ENCODE measurements at regions not wholly inside any gene's neighbourhood (a gene's known extent, or its start where the extent isn't known, plus 50 kb on each side); places are given as distances from the start of the nearest gene placed in this dataset.
"Not testable (repeated sequence)": the region's sequence is repeated elsewhere in the genome, so short reads cannot be mapped to it uniquely, and the experiment has no call there.

GRCh38 chr22:49403102-49403501 is 424.6 kb downstream of the BRD1 start:
- no peak for DNase-seq

GRCh38 chr22:49402169-49402568 is 425.5 kb downstream of the BRD1 start:
- DNase-seq, result no peak

GRCh38 chr22:49400941-49401598 is 426.6 kb downstream of the BRD1 start:
- no peak for DNase-seq

GRCh38 chr22:49400136-49400940 is 427.3 kb downstream of the BRD1 start:
- no peak for DNase-seq

GRCh38 chr22:49398646-49399045 is 429.0 kb downstream of the BRD1 start:
- no peak for DNase-seq

- no peak for DNase-seq
These were observed 429.6 kb downstream of the BRD1 start for GRCh38 chr22:49398115-49398514.

- DNase-seq, result no peak
These were observed 430.9 kb downstream of the BRD1 start for GRCh38 chr22:49396817-49397216.

GRCh38 chr22:49395617-49396016 is 432.1 kb downstream of the BRD1 start:
- no peak for DNase-seq

- DNase-seq, result not testable (repeated sequence)
These were observed 432.6 kb downstream of the BRD1 start for GRCh38 chr22:49395062-49395461.

GRCh38 chr22:49394116-49394785 is 433.4 kb downstream of the BRD1 start:
- no peak for DNase-seq

GRCh38 chr22:49393526-49393925 is 434.1 kb downstream of the BRD1 start:
- DNase-seq, result no peak

- DNase-seq, result no peak
These were observed 434.7 kb downstream of the BRD1 start for GRCh38 chr22:49392841-49393510.

GRCh38 chr22:49392247-49392646 is 435.4 kb downstream of the BRD1 start:
- no peak for DNase-seq

GRCh38 chr22:49391436-49391835 is 436.2 kb downstream of the BRD1 start:
- no peak for DNase-seq

GRCh38 chr22:49390954-49391353 is 436.7 kb downstream of the BRD1 start:
- no peak for DNase-seq

- DNase-seq, result not testable (repeated sequence)
These were observed 443.8 kb downstream of the BRD1 start for GRCh38 chr22:49383909-49384308.

GRCh38 chr22:49382451-49382735 is 445.3 kb downstream of the BRD1 start:
- no peak for DNase-seq

- DNase-seq, result no peak
These were observed 445.9 kb downstream of the BRD1 start for GRCh38 chr22:49381595-49382450.

- no peak for DNase-seq
These were observed 446.9 kb downstream of the BRD1 start for GRCh38 chr22:49380828-49381114.

- DNase-seq, result no peak
These were observed 447.4 kb downstream of the BRD1 start for GRCh38 chr22:49380095-49380827.

GRCh38 chr22:49377306-49377705 is 450.4 kb downstream of the BRD1 start:
- no peak for DNase-seq

GRCh38 chr22:49373801-49374226 is 453.9 kb downstream of the BRD1 start:
- DNase-seq, result no peak
